Neural progenitor cell (in vitro differentiated cells): ENCODE measurements at regions not wholly inside any gene's neighbourhood (a gene's known extent, or its start where the extent isn't known, plus 50 kb on each side); places are given as distances from the start of the nearest gene placed in this dataset.

Experiments used
- CTCF ChIP-seq: fragments of 200-600 bp; sonication (generic); IDR thresholded peaks from 2 replicates; pipeline ENCODE4 v1.5.1; 2017; ENCODE audit warnings: antibody characterized with exemption, mild to moderate bottlenecking
- EZH2 ChIP-seq: fragments of 200-600 bp; sonication (generic); IDR thresholded peaks from 2 replicates; pipeline ENCODE4 v1.6.1; 2017; ENCODE audit warnings: antibody characterized with exemption, mild to moderate bottlenecking, moderate library complexity
- EZH2phosphoT487 ChIP-seq: fragments of 200-600 bp; sonication (generic); IDR thresholded peaks from 2 replicates; pipeline ENCODE4 v1.6.1; 2017; ENCODE audit warnings: antibody characterized with exemption

DNA sequence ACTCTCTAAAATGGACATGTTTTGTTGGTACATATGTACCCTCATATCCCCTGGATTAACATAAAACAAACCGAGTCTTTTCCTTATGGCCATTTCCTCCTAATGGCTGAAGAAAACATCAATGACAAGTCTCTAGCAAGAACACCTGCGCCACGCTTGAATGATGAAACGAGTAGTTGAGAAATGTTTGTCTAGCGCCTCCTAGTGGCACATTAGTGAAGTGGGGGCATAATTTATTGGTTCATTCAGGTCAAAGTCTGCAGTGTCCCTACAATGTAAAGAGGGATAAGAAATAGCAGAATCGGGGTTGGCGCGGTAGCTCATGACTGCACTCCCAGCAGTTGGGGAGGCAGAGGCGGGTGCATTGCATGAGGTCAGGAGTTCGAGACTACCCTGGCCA lies 391.8 kb upstream of the USP9Y start:
- TF ChIP-seq CTCF (no peak), EZH2 (no peak), EZH2phosphoT487 (no peak)
